Colonic mucosa (tissue), 4 donors: ENCODE measurements at regions not wholly inside any gene's neighbourhood (a gene's known extent, or its start where the extent isn't known, plus 50 kb on each side); places are given as distances from the start of the nearest gene placed in this dataset.

ENCODE experiments used
- DNase-seq: peaks from one replicate; pipeline ENCODE4 v3.0.0-alpha.2; 2020
- H3K27ac ChIP-seq: fragments of 200-600 bp; one replicate; pipeline ENCODE4 v1.8.0; 2021
- H3K27me3 ChIP-seq: fragments of 200-600 bp; one replicate; pipeline ENCODE4 v1.8.0; 2021
- H3K36me3 ChIP-seq: fragments of 200-600 bp; one replicate; pipeline ENCODE4 v1.8.0; 2021
- H3K4me1 ChIP-seq: fragments of 200-600 bp; one replicate; pipeline ENCODE4 v1.8.0; 2021; ENCODE audit warnings: mild to moderate bottlenecking
- H3K4me3 ChIP-seq: fragments of 200-600 bp; one replicate; pipeline ENCODE4 v1.8.0; 2021
- H3K9ac ChIP-seq, 2 donors: one replicate each; pipeline ENCODE4 v1.7.0; 2013; ENCODE audit warnings: control low read depth in 2 of 2, low read depth in 2 of 2, low read length in 2 of 2
- H3K9me3 ChIP-seq: fragments of 200-600 bp; one replicate; pipeline ENCODE4 v1.8.0; 2021
- CTCF ChIP-seq: fragments of 200-600 bp; IDR thresholded peaks from one replicate; pipeline ENCODE4 v1.8.0; 2022; ENCODE audit warnings: antibody characterized with exemption, mild to moderate bottlenecking
- intact Hi-C: fragments of 100-400 bp; cut with DNase I; formaldehyde crosslinking; loops from one replicate; pipeline ENCODE4 v1.14.1; 2022
- donor health status: healthy.
- donor health status: DM: no; HTN: no; CAD: no.
- donor health status: DM: no; HTN: no; CAD: no.

- Histone ChIP-seq H3K4me1 (no peaks in the 10 kb centered on the region), H3K27me3 (no peaks in the 10 kb centered on the region), H3K4me3 (no peak overlapping the region), H3K36me3 (no peaks in the 10 kb centered on the region), H3K9me3 (no peaks in the 10 kb centered on the region), H3K27ac (no peak overlapping the region), H3K9ac (no peak overlapping the region)
- TF ChIP-seq CTCF, result no peak
- DNase-seq, result no peak
- intact Hi-C loops, result no loop called here
These were observed 130.7 kb upstream of the TMEM72 start for GRCh38 chr10:44780426-44780825.

- no peaks in the 10 kb centered on the region for H3K4me1 ChIP-seq
- intact Hi-C loops, result no loop called here
- no peak for TF ChIP-seq CTCF
These were observed 130.0 kb upstream of the TMEM72 start for GRCh38 chr10:44781131-44781530.

GRCh38 chr10:44786286-44786850, 124.8 kb upstream of the TMEM72 start:
- no peak overlapping the region for H3K9ac ChIP-seq
- no peaks in the 10 kb centered on the region for H3K4me1 ChIP-seq
- no peaks in the 10 kb centered on the region for H3K36me3 ChIP-seq
- no peaks in the 10 kb centered on the region for H3K9me3 ChIP-seq
- no peak overlapping the region for H3K4me3 ChIP-seq
- no peaks in the 10 kb centered on the region for H3K27me3 ChIP-seq
- intact Hi-C loops, result no loop called here
- no peak overlapping the region for H3K27ac ChIP-seq
- no peak for TF ChIP-seq CTCF
- no peak for DNase-seq

More at GRCh38 chr10:44781131-44781530, 130.0 kb upstream of the TMEM72 start:
- H3K27me3 ChIP-seq, result no peaks in the 10 kb centered on the region
- H3K9me3 ChIP-seq, result no peaks in the 10 kb centered on the region
- H3K4me3 ChIP-seq, result no peak overlapping the region
- H3K36me3 ChIP-seq, result no peaks in the 10 kb centered on the region
- H3K27ac ChIP-seq, result no peak overlapping the region
- DNase-seq, result no peak
- H3K9ac ChIP-seq, result no peak overlapping the region

GRCh38 chr10:44787480-44788075, 123.6 kb upstream of the TMEM72 start:
- DNase-seq, result no peak
- intact Hi-C loops, result no loop called here
- Histone ChIP-seq H3K36me3 (no peaks in the 10 kb centered on the region), H3K4me1 (no peaks in the 10 kb centered on the region), H3K4me3 (no peak overlapping the region), H3K27me3 (no peaks in the 10 kb centered on the region), H3K9ac (no peak overlapping the region), H3K9me3 (no peaks in the 10 kb centered on the region), H3K27ac (no peak overlapping the region)
- TF ChIP-seq CTCF, result no peak

- no peaks in the 10 kb centered on the region for H3K4me1 ChIP-seq
- TF ChIP-seq CTCF, result no peak
These were observed 122.7 kb upstream of the TMEM72 start for GRCh38 chr10:44788147-44789129.

More at GRCh38 chr10:44788147-44789129, 122.7 kb upstream of the TMEM72 start:
- Histone ChIP-seq H3K9ac (no peak overlapping the region), H3K36me3 (no peaks in the 10 kb centered on the region), H3K27ac (no peak overlapping the region), H3K9me3 (no peaks in the 10 kb centered on the region), H3K4me3 (no peak overlapping the region), H3K27me3 (no peaks in the 10 kb centered on the region)
- DNase-seq, result no peak
- intact Hi-C loops, result no loop called here
